GM23338 (cell line): ENCODE measurements at regions not wholly inside any gene's neighbourhood (a gene's known extent, or its start where the extent isn't known, plus 50 kb on each side); places are given as distances from the start of the nearest gene placed in this dataset.

Experiments
- ATAC-seq: fragments of 200-7000 bp; cut with Tn5 transposase; 3 replicates; pipeline ENCODE4 v1.9.1; 2020
- DNase-seq: peaks from one replicate; pipeline ENCODE4 v3.0.0-alpha.2; 2015; ENCODE audit warnings: low spot score
- H2AFZ ChIP-seq: fragments of 200-600 bp; sonication (generic); 2 replicates; pipeline ENCODE4 v1.8.0; 2016; ENCODE audit warnings: antibody characterized with exemption, mild to moderate bottlenecking, moderate library complexity
- H3F3A ChIP-seq: fragments of 200-600 bp; sonication (generic); replicated peaks from 2 replicates; pipeline ENCODE4 v1.8.0; 2017; ENCODE audit warnings: antibody characterized with exemption, mixed run types, low read depth
- H3K27ac ChIP-seq: fragments of 200-600 bp; sonication (generic); 2 replicates; pipeline ENCODE4 v1.6.1; 2016; ENCODE audit warnings: low read depth
- H3K27me3 ChIP-seq: fragments of 200-600 bp; sonication (generic); 2 replicates; pipeline ENCODE4 v1.8.0; 2016; ENCODE audit warnings: mild to moderate bottlenecking, mixed run types, moderate library complexity; ENCODE audit not compliant: insufficient read depth
- H3K36me3 ChIP-seq: fragments of 200-600 bp; sonication (generic); 2 replicates; pipeline ENCODE4 v1.8.0; 2016; ENCODE audit warnings: mild to moderate bottlenecking; ENCODE audit not compliant: insufficient read depth
- H3K4me1 ChIP-seq: fragments of 200-600 bp; sonication (generic); 2 replicates; pipeline ENCODE4 v1.8.0; 2016; ENCODE audit warnings: mild to moderate bottlenecking, moderate library complexity; ENCODE audit not compliant: insufficient read depth
- H3K4me2 ChIP-seq: fragments of 200-600 bp; sonication (generic); 2 replicates; pipeline ENCODE4 v1.7.1; 2017; ENCODE audit warnings: mixed run types
- H3K4me3 ChIP-seq: fragments of 200-600 bp; sonication (generic); 2 replicates; pipeline ENCODE4 v1.6.1; 2016; ENCODE audit warnings: mixed run types
- H3K79me2 ChIP-seq: fragments of 200-600 bp; sonication (generic); replicated peaks from 2 replicates; pipeline ENCODE4 v1.8.0; 2017; ENCODE audit warnings: mild to moderate bottlenecking; ENCODE audit not compliant: insufficient read depth
- H3K9me2 ChIP-seq: fragments of 200-600 bp; sonication (generic); 2 replicates; pipeline ENCODE4 v1.8.0; 2017; ENCODE audit not compliant: insufficient read depth
- H4K20me1 ChIP-seq: fragments of 200-600 bp; sonication (generic); replicated peaks from 2 replicates; pipeline ENCODE4 v1.8.0; 2017; ENCODE audit warnings: mild to moderate bottlenecking; ENCODE audit not compliant: insufficient read depth
- H3K27ac Mint-ChIP-seq: 2 replicates; pipeline ENCODE4 v1.8.0; 2020; ENCODE audit warnings: inconsistent platforms, mild to moderate bottlenecking, moderate library complexity, mixed read lengths
- H3K27me3 Mint-ChIP-seq: 3 replicates; pipeline ENCODE4 v1.8.0; 2022; ENCODE audit warnings: low read depth, mild to moderate bottlenecking, moderate library complexity, mixed read lengths, inconsistent platforms; ENCODE audit not compliant: insufficient read depth, poor library complexity
- H3K36me3 Mint-ChIP-seq: 3 replicates; pipeline ENCODE4 v1.8.0; 2021; ENCODE audit warnings: low read depth, mild to moderate bottlenecking, inconsistent platforms, moderate library complexity, mixed read lengths
- H3K4me1 Mint-ChIP-seq: 3 replicates; pipeline ENCODE4 v1.8.0; 2020; ENCODE audit warnings: mild to moderate bottlenecking, inconsistent platforms, mixed read lengths
- H3K4me3 Mint-ChIP-seq: 3 replicates; pipeline ENCODE4 v1.8.0; 2021; ENCODE audit warnings: moderate library complexity, mild to moderate bottlenecking, inconsistent platforms, mixed read lengths
- H3K9me3 Mint-ChIP-seq: 3 replicates; pipeline ENCODE4 v1.8.0; 2020; ENCODE audit warnings: moderate library complexity, mild to moderate bottlenecking, inconsistent platforms, mixed read lengths
- CREB1 ChIP-seq: fragments of 250-450 bp; sonication (Bioruptor Pico); IDR thresholded peaks from 2 replicates; pipeline ENCODE4 v1.5.0; 2020; ENCODE audit warnings: low read depth, mild to moderate bottlenecking, moderate library complexity
- ETS1 ChIP-seq: IDR thresholded peaks from 2 replicates; pipeline ENCODE4 v1.6.1; 2016; ENCODE audit warnings: antibody characterized with exemption
- EZH2phosphoT487 ChIP-seq: fragments of 200-600 bp; sonication (generic); IDR thresholded peaks from one replicate; pipeline ENCODE4 v1.8.1; 2018; ENCODE audit warnings: antibody characterized with exemption; ENCODE audit not compliant: unreplicated experiment
- JUNB ChIP-seq: IDR thresholded peaks from one replicate; pipeline ENCODE4 v1.6.1; 2016; ENCODE audit warnings: antibody characterized with exemption; ENCODE audit not compliant: unreplicated experiment
- STAT1 ChIP-seq: IDR thresholded peaks from one replicate; pipeline ENCODE4 v1.6.1; 2016; ENCODE audit warnings: antibody characterized with exemption; ENCODE audit not compliant: unreplicated experiment
- ZNF114 ChIP-seq: fragments of 250-450 bp; sonication (Bioruptor Pico); IDR thresholded peaks from 2 replicates; pipeline ENCODE4 v1.5.0; 2020; ENCODE audit warnings: mild to moderate bottlenecking, moderate library complexity
- ZNF331 ChIP-seq: fragments of 250-450 bp; sonication (Bioruptor Pico); IDR thresholded peaks from 2 replicates; pipeline ENCODE4 v1.5.0; 2020; ENCODE audit warnings: low read depth, mild to moderate bottlenecking, moderate library complexity
- TF ChIP-seq, protein P1 (sequence below): IDR thresholded peaks from one replicate; pipeline ENCODE4 v1.6.1; 2018; ENCODE audit warnings: antibody characterized with exemption; ENCODE audit not compliant: unreplicated experiment
- TF ChIP-seq, protein P2 (sequence below), 2 experiments: fragments of 200-600 bp in 1 of 2; sonication (generic) in 1 of 2; conservative IDR thresholded peaks; 2 replicates each; pipeline versions ENCODE4 v1.5.1 to v1.6.1; 2016 to 2017; ENCODE audit warnings: antibody characterized with exemption in 2 of 2, low read depth in 2 of 2, mild to moderate bottlenecking in 2 of 2, moderate library complexity in 1 of 2

DNA sequence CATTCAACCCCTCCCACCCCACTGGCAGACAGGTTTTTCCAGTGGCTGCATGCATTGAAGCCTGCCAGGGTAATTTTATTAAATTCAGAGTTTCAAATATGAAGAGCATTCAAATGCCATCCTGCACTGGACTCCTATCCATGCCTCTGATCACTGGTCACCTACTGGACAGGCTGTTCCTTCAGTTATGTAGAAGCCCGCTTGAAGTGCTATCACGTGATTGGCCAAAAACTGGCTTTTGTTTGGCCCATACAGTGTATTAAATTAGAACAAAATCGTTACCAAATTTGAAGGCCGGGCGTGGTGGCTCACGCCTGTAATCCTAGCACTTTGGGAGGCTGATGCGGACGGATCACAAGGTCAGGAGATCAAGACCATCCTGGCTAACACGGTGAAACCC, 464.1 kb downstream of the TSN start (continued):
- TF ChIP-seq, protein P1, sequence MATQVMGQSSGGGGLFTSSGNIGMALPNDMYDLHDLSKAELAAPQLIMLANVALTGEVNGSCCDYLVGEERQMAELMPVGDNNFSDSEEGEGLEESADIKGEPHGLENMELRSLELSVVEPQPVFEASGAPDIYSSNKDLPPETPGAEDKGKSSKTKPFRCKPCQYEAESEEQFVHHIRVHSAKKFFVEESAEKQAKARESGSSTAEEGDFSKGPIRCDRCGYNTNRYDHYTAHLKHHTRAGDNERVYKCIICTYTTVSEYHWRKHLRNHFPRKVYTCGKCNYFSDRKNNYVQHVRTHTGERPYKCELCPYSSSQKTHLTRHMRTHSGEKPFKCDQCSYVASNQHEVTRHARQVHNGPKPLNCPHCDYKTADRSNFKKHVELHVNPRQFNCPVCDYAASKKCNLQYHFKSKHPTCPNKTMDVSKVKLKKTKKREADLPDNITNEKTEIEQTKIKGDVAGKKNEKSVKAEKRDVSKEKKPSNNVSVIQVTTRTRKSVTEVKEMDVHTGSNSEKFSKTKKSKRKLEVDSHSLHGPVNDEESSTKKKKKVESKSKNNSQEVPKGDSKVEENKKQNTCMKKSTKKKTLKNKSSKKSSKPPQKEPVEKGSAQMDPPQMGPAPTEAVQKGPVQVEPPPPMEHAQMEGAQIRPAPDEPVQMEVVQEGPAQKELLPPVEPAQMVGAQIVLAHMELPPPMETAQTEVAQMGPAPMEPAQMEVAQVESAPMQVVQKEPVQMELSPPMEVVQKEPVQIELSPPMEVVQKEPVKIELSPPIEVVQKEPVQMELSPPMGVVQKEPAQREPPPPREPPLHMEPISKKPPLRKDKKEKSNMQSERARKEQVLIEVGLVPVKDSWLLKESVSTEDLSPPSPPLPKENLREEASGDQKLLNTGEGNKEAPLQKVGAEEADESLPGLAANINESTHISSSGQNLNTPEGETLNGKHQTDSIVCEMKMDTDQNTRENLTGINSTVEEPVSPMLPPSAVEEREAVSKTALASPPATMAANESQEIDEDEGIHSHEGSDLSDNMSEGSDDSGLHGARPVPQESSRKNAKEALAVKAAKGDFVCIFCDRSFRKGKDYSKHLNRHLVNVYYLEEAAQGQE, result no peak
- TF ChIP-seq CREB1 (CRISPR knock-in tag) (no peak), EZH2phosphoT487 (no peak), STAT1 (no peak), JUNB (no peak), ETS1 (no peak)
- TF ChIP-seq, protein P2, sequence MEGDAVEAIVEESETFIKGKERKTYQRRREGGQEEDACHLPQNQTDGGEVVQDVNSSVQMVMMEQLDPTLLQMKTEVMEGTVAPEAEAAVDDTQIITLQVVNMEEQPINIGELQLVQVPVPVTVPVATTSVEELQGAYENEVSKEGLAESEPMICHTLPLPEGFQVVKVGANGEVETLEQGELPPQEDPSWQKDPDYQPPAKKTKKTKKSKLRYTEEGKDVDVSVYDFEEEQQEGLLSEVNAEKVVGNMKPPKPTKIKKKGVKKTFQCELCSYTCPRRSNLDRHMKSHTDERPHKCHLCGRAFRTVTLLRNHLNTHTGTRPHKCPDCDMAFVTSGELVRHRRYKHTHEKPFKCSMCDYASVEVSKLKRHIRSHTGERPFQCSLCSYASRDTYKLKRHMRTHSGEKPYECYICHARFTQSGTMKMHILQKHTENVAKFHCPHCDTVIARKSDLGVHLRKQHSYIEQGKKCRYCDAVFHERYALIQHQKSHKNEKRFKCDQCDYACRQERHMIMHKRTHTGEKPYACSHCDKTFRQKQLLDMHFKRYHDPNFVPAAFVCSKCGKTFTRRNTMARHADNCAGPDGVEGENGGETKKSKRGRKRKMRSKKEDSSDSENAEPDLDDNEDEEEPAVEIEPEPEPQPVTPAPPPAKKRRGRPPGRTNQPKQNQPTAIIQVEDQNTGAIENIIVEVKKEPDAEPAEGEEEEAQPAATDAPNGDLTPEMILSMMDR (conservative IDR thresholded peaks at IDR 0.05; ENCODE audit: low read depth in 2 of 2), result no peak

DNA sequence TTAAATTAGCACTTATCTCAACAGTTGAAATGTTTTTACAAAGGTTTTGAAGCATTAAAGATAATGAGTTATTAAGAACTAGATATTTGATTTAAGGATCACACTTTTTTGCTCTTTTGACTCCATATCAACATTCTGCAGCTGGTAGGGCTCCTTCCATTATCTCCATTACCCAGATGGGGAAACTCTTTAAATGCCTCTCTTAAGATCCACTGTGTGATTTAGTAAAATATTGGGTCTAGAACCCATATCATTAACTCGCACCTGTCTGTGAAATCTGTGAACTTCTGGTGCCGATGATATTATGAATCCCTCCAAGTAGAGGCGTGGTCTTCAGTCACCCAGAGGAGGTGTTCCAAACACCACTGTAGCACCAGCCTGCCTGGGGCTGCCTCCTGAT, 466.2 kb downstream of the TSN start:
- Mint-ChIP-seq H3K4me3 (no peak overlapping the region), H3K9me3 (peaks cover 2% of the 10 kb centered on the region; the same call in 1 of the 3 replicates), H3K36me3 (no peaks in the 10 kb centered on the region), H3K27ac (no peak overlapping the region), H3K4me1 (no peaks in the 10 kb centered on the region), H3K27me3 (no peaks in the 10 kb centered on the region)
- DNase-seq (no peak), ATAC-seq (no peak)
- no peaks in the 10 kb centered on the region for H4K20me1 ChIP-seq
- H3K36me3 ChIP-seq, result no peaks in the 10 kb centered on the region
- H3K27ac ChIP-seq, result no peak overlapping the region
- no peaks in the 10 kb centered on the region for H3K4me1 ChIP-seq
- no peak for TF ChIP-seq ZNF331 (CRISPR knock-in tag)
- TF ChIP-seq ZNF114 (CRISPR knock-in tag), result no peak
- TF ChIP-seq STAT1, result no peak
- TF ChIP-seq, protein P1, result no peak
- no peak for TF ChIP-seq JUNB
- TF ChIP-seq EZH2phosphoT487, result no peak
- H3K4me2 ChIP-seq, result no peak overlapping the region
- H2AFZ ChIP-seq, result no peak overlapping the region
- H3K79me2 ChIP-seq, result no peaks in the 10 kb centered on the region
- no peaks in the 10 kb centered on the region for H3K27me3 ChIP-seq
- peaks cover 4% of the 10 kb centered on the region; the same call in 1 of the 2 replicates for H3K9me2 ChIP-seq
- no peak overlapping the region for H3K4me3 ChIP-seq
- H3F3A ChIP-seq, result no peaks in the 10 kb centered on the region
